LoVo (cell line): ENCODE measurements at regions not wholly inside any gene's neighbourhood (a gene's known extent, or its start where the extent isn't known, plus 50 kb on each side); places are given as distances from the start of the nearest gene placed in this dataset.
"Not testable (repeated sequence)": the region's sequence is repeated elsewhere in the genome, so short reads cannot be mapped to it uniquely, and the experiment has no call there.

Experiments used
- DNase-seq: peaks from one replicate; pipeline ENCODE4 v3.0.0-alpha.2; 2016; ENCODE audit warnings: low spot score

GRCh38 chr7:92915348-92915747 is 79.0 kb upstream of the CDK6 start:
- DNase-seq: no peak

- no peak for DNase-seq
These were observed 78.3 kb upstream of the CDK6 start for GRCh38 chr7:92914645-92915044.

- DNase-seq: no peak
These were observed 77.5 kb upstream of the CDK6 start for GRCh38 chr7:92913849-92914248.

- DNase-seq: no peak
These were observed 74.6 kb upstream of the CDK6 start for GRCh38 chr7:92910976-92911375.

GRCh38 chr7:92909686-92910475 is 73.5 kb upstream of the CDK6 start:
- DNase-seq: no peak

GRCh38 chr7:92904244-92905131 is 68.1 kb upstream of the CDK6 start:
- DNase-seq: peak; percentile 87

- DNase-seq: no peak
These were observed 62.4 kb upstream of the CDK6 start for GRCh38 chr7:92898798-92899197.

- not testable (repeated sequence) for DNase-seq
These were observed 58.5 kb upstream of the CDK6 start for GRCh38 chr7:92894857-92895256.

- DNase-seq: no peak
These were observed 52.7 kb upstream of the CDK6 start for GRCh38 chr7:92889081-92889480.
